Heart right ventricle (tissue), 16 donors: ENCODE measurements at regions not wholly inside any gene's neighbourhood (a gene's known extent, or its start where the extent isn't known, plus 50 kb on each side); places are given as distances from the start of the nearest gene placed in this dataset.

Source experiments
- ATAC-seq, 8 donors: fragments of 200-7000 bp; cut with Tn5 transposase; one replicate each; pipeline ENCODE4 v1.9.1; 2020; ENCODE audit warnings: mild to moderate bottlenecking in 8 of 8, moderate library complexity in 8 of 8, moderate number of reproducible peaks in 1 of 8
- DNase-seq, 2 donors: peaks; one replicate each; pipeline ENCODE4 v3.0.0-alpha.2; 2020
- H3K27ac ChIP-seq, 10 donors: fragments of 200-600 bp; sonication (generic) in 2 of 10; one replicate each; pipeline versions ENCODE4 v1.5.0 to v1.8.0; 2020 to 2022; ENCODE audit warnings: mild to moderate bottlenecking in 3 of 10
- H3K27me3 ChIP-seq, 7 donors: fragments of 200-600 bp; one replicate each; pipeline ENCODE4 v1.8.0; 2021 to 2022; ENCODE audit warnings: mild to moderate bottlenecking in 2 of 7
- H3K36me3 ChIP-seq, 9 donors: fragments of 200-600 bp; sonication (generic) in 1 of 9; one replicate each; pipeline versions ENCODE4 v1.5.0 to v1.8.0; 2020 to 2022; ENCODE audit warnings: mild to moderate bottlenecking in 2 of 9
- H3K4me1 ChIP-seq, 9 donors: fragments of 200-600 bp; sonication (generic) in 1 of 9; one replicate each; pipeline versions ENCODE4 v1.5.0 to v1.8.0; 2020 to 2022; ENCODE audit warnings: mild to moderate bottlenecking in 4 of 9
- H3K4me3 ChIP-seq, 10 donors: fragments of 200-600 bp; sonication (generic) in 2 of 10; one replicate each; pipeline versions ENCODE4 v1.5.0 to v1.8.0; 2020 to 2022; ENCODE audit warnings: mild to moderate bottlenecking in 7 of 10, moderate library complexity in 2 of 10
- H3K9me3 ChIP-seq, 11 donors: fragments of 200-600 bp in 10 of 11; sonication (generic) in 2 of 11; one replicate each; pipeline versions ENCODE4 v1.5.0 to v1.8.0; 2013 to 2022; ENCODE audit warnings: mild to moderate bottlenecking in 2 of 11, control low read depth in 1 of 11, moderate library complexity in 1 of 11
- WGBS, 2 donors: extraction: QIAGEN DNeasy Blood & Tissue Kit; methylation state at CpG; one replicate each; pipeline ENCODE4 v1.1.7; 2013; ENCODE audit warnings: inconsistent platforms in 1 of 2; 5-methylcytosine and 5-hydroxymethylcytosine counted together
- intact Hi-C, 10 donors: fragments of 100-400 bp; cut with DNase I; formaldehyde crosslinking; loops; one replicate each; pipeline versions ENCODE4 v1.11.1 to v1.14.2; 2022
- TF ChIP-seq, protein P1 (sequence below), 9 donors: fragments of 200-600 bp; sonication (generic) in 2 of 9; IDR thresholded peaks; one replicate each; pipeline versions ENCODE4 v1.5.0 to v1.8.0; 2021 to 2022; ENCODE audit warnings: antibody characterized with exemption in 9 of 9, mild to moderate bottlenecking in 5 of 9, moderate library complexity in 1 of 9
- donor health status: Arrhythmogenic right ventricular cardiomyopathy.
- donor health status: ischemic (EF 13 %, LVEDD 7.1; RV severe dilation, severe dysfunction).
- donor health status: healthy with polysubstance abuse.
- donor health status: DM: no; HTN: yes; CAD: no.
- donor health status: DM: no; HTN: no; CAD: no.
- donor health status: ischemic (EF 25% LVEDD 6.9; RV normal size, moderate dysfunction).
- donor health status: ischemic (EF 25% LVEDD 5.7; RV mildly dilated, moderate dysfunction).
- donor health status: healthy.
- donor health status: DM: yes; HTN: yes; CAD: no.
- donor health status: Ischemic cardiomyopathy.
- donor health status: ischemic (EF 35%, LVEDD 5.7; RV mildly dilated, moderate dysfunction).
- donor health status: nonischemic (EF 11% LVEDD 7.7; RV severe dilation, severe dysfunction).
- donor health status: DM: yes; HTN: yes; CAD: no.
- donor health status: PGD.
- donor health status: ischemic (EF 29% LVEDD 5.4; RV normal size, mild dysfunction).
- donor health status: nonischemic (EF 23%, LVEDD 6.1; RV moderate dilation, normal function).

GRCh38 chr12:89189448-89189847 is 162.9 kb downstream of the DUSP6 start:
- TF ChIP-seq, protein P1, sequence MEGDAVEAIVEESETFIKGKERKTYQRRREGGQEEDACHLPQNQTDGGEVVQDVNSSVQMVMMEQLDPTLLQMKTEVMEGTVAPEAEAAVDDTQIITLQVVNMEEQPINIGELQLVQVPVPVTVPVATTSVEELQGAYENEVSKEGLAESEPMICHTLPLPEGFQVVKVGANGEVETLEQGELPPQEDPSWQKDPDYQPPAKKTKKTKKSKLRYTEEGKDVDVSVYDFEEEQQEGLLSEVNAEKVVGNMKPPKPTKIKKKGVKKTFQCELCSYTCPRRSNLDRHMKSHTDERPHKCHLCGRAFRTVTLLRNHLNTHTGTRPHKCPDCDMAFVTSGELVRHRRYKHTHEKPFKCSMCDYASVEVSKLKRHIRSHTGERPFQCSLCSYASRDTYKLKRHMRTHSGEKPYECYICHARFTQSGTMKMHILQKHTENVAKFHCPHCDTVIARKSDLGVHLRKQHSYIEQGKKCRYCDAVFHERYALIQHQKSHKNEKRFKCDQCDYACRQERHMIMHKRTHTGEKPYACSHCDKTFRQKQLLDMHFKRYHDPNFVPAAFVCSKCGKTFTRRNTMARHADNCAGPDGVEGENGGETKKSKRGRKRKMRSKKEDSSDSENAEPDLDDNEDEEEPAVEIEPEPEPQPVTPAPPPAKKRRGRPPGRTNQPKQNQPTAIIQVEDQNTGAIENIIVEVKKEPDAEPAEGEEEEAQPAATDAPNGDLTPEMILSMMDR (IDR thresholded peaks at IDR 0.05) = no peak
- intact Hi-C loops = no loop called here
- H3K27ac ChIP-seq = no peak overlapping the region
- 99 to 100% methylated on average over 1 of the region's 1 CpG for WGBS, 2 donors
- H3K4me3 ChIP-seq = no peak overlapping the region
- ATAC-seq (no peak), DNase-seq (no peak)
- no peaks in the 10 kb centered on the region for H3K4me1 ChIP-seq
- no peaks in the 10 kb centered on the region for H3K27me3 ChIP-seq
- H3K9me3 ChIP-seq = peaks cover 0 to 30% (median 21%) of the 10 kb centered on the region in 11 donors
- no peaks in the 10 kb centered on the region for H3K36me3 ChIP-seq

GRCh38 chr12:89187507-89187906 is 164.8 kb downstream of the DUSP6 start:
- H3K27me3 ChIP-seq = no peaks in the 10 kb centered on the region
- no peak overlapping the region for H3K27ac ChIP-seq
- no peak overlapping the region for H3K4me3 ChIP-seq
- H3K9me3 ChIP-seq = peaks cover 0 to 30% (median 21%) of the 10 kb centered on the region in 11 donors
- DNase-seq = no peak
- no peaks in the 10 kb centered on the region for H3K36me3 ChIP-seq
- peaks cover 0 to 5% (median 0%) of the 10 kb centered on the region in 9 donors for H3K4me1 ChIP-seq
- intact Hi-C loops = no loop called here
- TF ChIP-seq, protein P1 (IDR thresholded peaks at IDR 0.05) = no peak
- ATAC-seq = no peak

- peaks cover 0 to 21% (median 4%) of the 10 kb centered on the region in 9 donors for H3K4me1 ChIP-seq
- no peaks in the 10 kb centered on the region for H3K27me3 ChIP-seq
- intact Hi-C loops = no loop called here
- peaks cover 0 to 30% (median 21%) of the 10 kb centered on the region in 11 donors for H3K9me3 ChIP-seq
- H3K27ac ChIP-seq = no peak overlapping the region
- ATAC-seq = no peak
- no peak for DNase-seq
- 96% methylated on average over 2 of the region's 2 CpGs for WGBS, 2 donors
- no peak overlapping the region for H3K4me3 ChIP-seq
- TF ChIP-seq, protein P1 (IDR thresholded peaks at IDR 0.05) = no peak
- H3K36me3 ChIP-seq = no peaks in the 10 kb centered on the region
These were observed 166.4 kb downstream of the DUSP6 start for GRCh38 chr12:89185889-89186288.

DNA sequence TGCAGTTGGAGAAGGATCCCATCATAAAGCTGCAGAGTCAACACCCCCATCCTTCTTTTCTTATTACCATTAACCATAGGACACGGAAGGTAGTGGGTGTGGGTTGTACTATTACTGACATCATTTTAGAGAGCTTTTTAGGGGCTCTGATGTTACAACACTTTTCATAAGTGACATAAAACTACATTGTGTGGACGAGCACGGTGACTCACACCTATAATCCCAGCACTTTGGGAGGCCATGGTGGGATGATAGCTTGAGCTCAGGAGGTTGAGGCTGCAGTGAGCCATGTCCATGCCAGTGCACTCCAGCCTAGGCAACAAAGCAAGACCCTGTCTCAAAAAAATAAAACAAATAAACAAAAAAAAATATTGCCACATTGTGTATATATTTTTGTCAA is 167.1 kb downstream of the DUSP6 start:
- 90 to 97% methylated on average over 3 of the region's 3 CpGs for WGBS, 2 donors
- Histone ChIP-seq H3K4me3 (no peak overlapping the region), H3K27ac (no peak overlapping the region), H3K36me3 (no peaks in the 10 kb centered on the region), H3K27me3 (no peaks in the 10 kb centered on the region), H3K4me1 (peaks cover 0 to 28% (median 11%) of the 10 kb centered on the region in 9 donors), H3K9me3 (peaks cover 0 to 25% (median 15%) of the 10 kb centered on the region in 11 donors)
- DNase-seq = no peak
- TF ChIP-seq, protein P1 (IDR thresholded peaks at IDR 0.05) = no peak
- intact Hi-C loops = no loop called here
- no peak for ATAC-seq
